ENCODE measurements at regions not wholly inside any gene's neighbourhood (a gene's known extent, or its start where the extent isn't known, plus 50 kb on each side); places are given as distances from the start of the nearest gene placed in this dataset.

- Histone ChIP-seq H3K4ac (ENCODE audit: low read depth, low read length) (no peak overlapping the region), H3K27me3 (ENCODE audit: control insufficient read depth, insufficient read depth, low read length) (no peaks in the 10 kb centered on the region; the same call in 1 of the 2 replicates), H3K79me1 (ENCODE audit: low read depth in 1 of 2, low read length in 2 of 2) (no peaks in the 10 kb centered on the region), H3K36me3 (ENCODE audit: control insufficient read depth, insufficient read depth, low read length) (no peaks in the 10 kb centered on the region), H2BK20ac (ENCODE audit: low read depth, low read length) (no peak overlapping the region), H4K20me1 (ENCODE audit: insufficient read depth, low read length) (no peaks in the 10 kb centered on the region), H2BK120ac (ENCODE audit: low read depth, low read length) (no peak overlapping the region), H4K8ac (ENCODE audit: low read depth in 2 of 2, low read length in 2 of 2) (no peak overlapping the region), H3K18ac (ENCODE audit: low read depth, low read length) (no peak overlapping the region), H3K4me2 (ENCODE audit: low read depth, low read length) (no peak overlapping the region), H2AK5ac (ENCODE audit: low read depth, low read length) (no peak overlapping the region), H2BK5ac (ENCODE audit: low read depth, low read length, poor library complexity, severe bottlenecking) (no peak overlapping the region), H3K23ac (ENCODE audit: low read depth, low read length) (no peak overlapping the region), H4K5ac (ENCODE audit: low read depth, low read length) (no peak overlapping the region), H3K14ac (replicated peaks; ENCODE audit: low read depth, low read length) (no peak overlapping the region), H3K4me1 (ENCODE audit: control insufficient read depth, insufficient read depth, low read length) (no peaks in the 10 kb centered on the region), H3K9me1 (ENCODE audit: insufficient read depth, low read length) (no peaks in the 10 kb centered on the region), H3K9ac (ENCODE audit: low read depth, low read length) (no peak overlapping the region), H3K9me3 (ENCODE audit: control insufficient read depth, insufficient read depth, low read length) (no peaks in the 10 kb centered on the region), H3K4me3 (ENCODE audit: insufficient read depth, low read depth, low read length) (no peak overlapping the region), H2AK9ac (replicated peaks; ENCODE audit: low read depth, low read length, poor library complexity) (no peak overlapping the region), H4K91ac (ENCODE audit: insufficient read depth, low read depth, low read length) (no peak overlapping the region), H3K27ac (ENCODE audit: insufficient read depth, low read length) (no peak overlapping the region), H2BK15ac (ENCODE audit: low read depth, low read length) (no peak overlapping the region), H3K56ac (ENCODE audit: extremely low read depth, insufficient read depth, low read length) (no peak overlapping the region), H2AFZ (replicated peaks; ENCODE audit: low read length, poor library complexity) (no peak overlapping the region)
- 40% methylated on average over 1 of the region's 2 CpGs; no CpG with 5 or more reads in 1 of the 2 experiments for WGBS, 2 experiments (ENCODE audit: extremely low coverage in 2 of 2, insufficient read length in 1 of 2)
- no TSS peak for BruUV-seq (replicated peaks)
- CTCF ChIA-PET, result no interaction called here
- no peak for ATAC-seq (ENCODE audit: low read depth)
- intact Hi-C loops (cut with micrococcal nuclease) (no loop called here), dilution Hi-C loops (cut with HindIII; ENCODE audit: low sequenced_read_pairs, unreplicated experiment) (no loop called here), in situ Hi-C loops (cut with MboI; ENCODE audit: low sequenced_read_pairs) (no loop called here)
- no peak for TF ChIP-seq POLR2A (IDR thresholded peaks at IDR 0.05; ENCODE audit: low read depth, low read length)
- no peak for TF ChIP-seq ELK1 (IDR thresholded peaks at IDR 0.05; ENCODE audit: borderline replicate concordance, low read depth, low read length)
- TF ChIP-seq USF2 (IDR thresholded peaks at IDR 0.05; ENCODE audit: low read depth, low read length), result no peak
- TF ChIP-seq MAZ (IDR thresholded peaks at IDR 0.05; ENCODE audit: borderline replicate concordance, low read depth, low read length), result no peak
- TF ChIP-seq FOS (IDR thresholded peaks at IDR 0.05; ENCODE audit: low read depth, low read length), result no peak
- no peak for TF ChIP-seq MXI1 (IDR thresholded peaks at IDR 0.05; ENCODE audit: borderline replicate concordance, low read depth, low read length)
- no peak for DNase-seq
- POLR2A ChIA-PET (ENCODE audit: unreplicated experiment), result no interaction called here
Observed at GRCh38 chr2:156706576-156706975, 270.4 kb downstream of the GPD2 start.

All from IMR-90 (cell line).